ENCODE measurements at regions not wholly inside any gene's neighbourhood (a gene's known extent, or its start where the extent isn't known, plus 50 kb on each side); places are given as distances from the start of the nearest gene placed in this dataset.

GRCh38 chr5:166401391-166401790 lies 1890.1 kb upstream of the WWC1 start:
- no peak for TF ChIP-seq CTCF (IDR thresholded peaks at IDR 0.05)
- TF ChIP-seq POLR2AphosphoS5 (IDR thresholded peaks at IDR 0.05) = no peak

Data from transverse colon (tissue), 4 donors.